C4-2B (cell line): ENCODE measurements at regions not wholly inside any gene's neighbourhood (a gene's known extent, or its start where the extent isn't known, plus 50 kb on each side); places are given as distances from the start of the nearest gene placed in this dataset.
"Not testable (repeated sequence)": the region's sequence is repeated elsewhere in the genome, so short reads cannot be mapped to it uniquely, and the experiment has no call there.

Experiments used
- ZFX ChIP-seq: fragments of 450-650 bp; IDR thresholded peaks from 2 replicates; pipeline ENCODE4 v1.6.1; 2017
- TF ChIP-seq, protein P1 (sequence below): fragments of 450-650 bp; conservative IDR thresholded peaks from 2 replicates; pipeline ENCODE4 v1.5.1; 2017; ENCODE audit warnings: mild to moderate bottlenecking

DNA sequence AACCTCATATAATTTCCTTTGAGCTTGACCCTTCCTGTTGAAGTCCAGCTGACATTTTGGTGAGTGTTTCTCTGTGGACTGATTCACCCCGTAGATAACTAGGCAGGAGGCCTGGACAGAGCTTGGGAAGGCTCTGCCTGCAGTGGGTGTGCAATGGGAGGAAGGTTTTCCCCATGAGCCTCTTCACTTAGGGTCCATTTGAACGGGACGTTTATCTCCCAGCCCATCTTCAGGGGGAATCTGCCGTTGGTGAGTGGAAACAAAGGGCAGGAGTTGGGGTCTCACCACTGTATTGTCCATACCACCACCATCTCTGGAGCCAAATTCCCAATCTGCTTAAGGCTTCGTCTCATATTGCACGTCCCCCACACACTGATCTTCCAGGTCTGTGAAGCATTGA is 825.6 kb upstream of the TPTE start:
- TF ChIP-seq, protein P1, sequence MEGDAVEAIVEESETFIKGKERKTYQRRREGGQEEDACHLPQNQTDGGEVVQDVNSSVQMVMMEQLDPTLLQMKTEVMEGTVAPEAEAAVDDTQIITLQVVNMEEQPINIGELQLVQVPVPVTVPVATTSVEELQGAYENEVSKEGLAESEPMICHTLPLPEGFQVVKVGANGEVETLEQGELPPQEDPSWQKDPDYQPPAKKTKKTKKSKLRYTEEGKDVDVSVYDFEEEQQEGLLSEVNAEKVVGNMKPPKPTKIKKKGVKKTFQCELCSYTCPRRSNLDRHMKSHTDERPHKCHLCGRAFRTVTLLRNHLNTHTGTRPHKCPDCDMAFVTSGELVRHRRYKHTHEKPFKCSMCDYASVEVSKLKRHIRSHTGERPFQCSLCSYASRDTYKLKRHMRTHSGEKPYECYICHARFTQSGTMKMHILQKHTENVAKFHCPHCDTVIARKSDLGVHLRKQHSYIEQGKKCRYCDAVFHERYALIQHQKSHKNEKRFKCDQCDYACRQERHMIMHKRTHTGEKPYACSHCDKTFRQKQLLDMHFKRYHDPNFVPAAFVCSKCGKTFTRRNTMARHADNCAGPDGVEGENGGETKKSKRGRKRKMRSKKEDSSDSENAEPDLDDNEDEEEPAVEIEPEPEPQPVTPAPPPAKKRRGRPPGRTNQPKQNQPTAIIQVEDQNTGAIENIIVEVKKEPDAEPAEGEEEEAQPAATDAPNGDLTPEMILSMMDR = not testable (repeated sequence)
- TF ChIP-seq ZFX = not testable (repeated sequence)
